Mesenchymal stem cell (in vitro differentiated cells and primary cell): ENCODE measurements at regions not wholly inside any gene's neighbourhood (a gene's known extent, or its start where the extent isn't known, plus 50 kb on each side); places are given as distances from the start of the nearest gene placed in this dataset.

Experiments
- DNase-seq: peaks from one replicate; pipeline ENCODE4 v3.0.0-alpha.2; 2013
- H2AFZ ChIP-seq: one replicate; pipeline ENCODE4 v1.6.1; 2013; ENCODE audit warnings: low read depth, mild to moderate bottlenecking, control low read depth, inconsistent platforms, low read length, moderate library complexity
- H2AK5ac ChIP-seq: 2 replicates; pipeline ENCODE4 v1.6.1; 2013; ENCODE audit warnings: low read length, moderate library complexity, mild to moderate bottlenecking, inconsistent platforms; ENCODE audit not compliant: severe bottlenecking
- H2BK120ac ChIP-seq: one replicate; pipeline ENCODE4 v1.6.1; 2013; ENCODE audit warnings: low read depth, mild to moderate bottlenecking, inconsistent platforms, low read length, moderate library complexity
- H2BK12ac ChIP-seq, 2 experiments: one replicate each; pipeline ENCODE4 v1.6.1; 2013; ENCODE audit warnings: inconsistent platforms in 2 of 2, low read length in 2 of 2, mild to moderate bottlenecking in 2 of 2, moderate library complexity in 2 of 2, control low read depth in 1 of 2
- H2BK15ac ChIP-seq: one replicate; pipeline ENCODE4 v1.6.1; 2013; ENCODE audit warnings: mild to moderate bottlenecking, low read depth, inconsistent platforms; ENCODE audit not compliant: poor library complexity, severe bottlenecking
- H2BK5ac ChIP-seq: 2 replicates; pipeline ENCODE4 v1.6.1; 2013; ENCODE audit warnings: low read depth, mild to moderate bottlenecking, low read length, control low read depth, inconsistent platforms; ENCODE audit not compliant: poor library complexity, severe bottlenecking
- H3K14ac ChIP-seq, 2 experiments: one replicate each; pipeline ENCODE4 v1.6.1; 2013; ENCODE audit warnings: inconsistent platforms in 2 of 2, low read length in 2 of 2, control low read depth in 1 of 2, mild to moderate bottlenecking in 1 of 2, moderate library complexity in 1 of 2
- H3K18ac ChIP-seq, 2 experiments: one replicate each; pipeline ENCODE4 v1.6.1; 2013; ENCODE audit warnings: inconsistent platforms in 2 of 2, low read length in 2 of 2, control low read depth in 1 of 2, low read depth in 1 of 2, mild to moderate bottlenecking in 1 of 2
- H3K23ac ChIP-seq, 2 experiments: one replicate each; pipeline ENCODE4 v1.6.1; 2013; ENCODE audit warnings: inconsistent platforms in 2 of 2, low read length in 2 of 2, mild to moderate bottlenecking in 2 of 2, moderate library complexity in 2 of 2, control low read depth in 1 of 2
- H3K27ac ChIP-seq: 2 replicates; pipeline ENCODE4 v1.5.1; 2013; ENCODE audit warnings: mild to moderate bottlenecking, moderate library complexity, low read length, control low read depth, inconsistent platforms; ENCODE audit not compliant: poor library complexity, severe bottlenecking
- H3K27me3 ChIP-seq, 2 experiments: 2 replicates each; pipeline versions ENCODE4 v1.6.1 to v1.7.0; 2013; ENCODE audit warnings: low read length in 2 of 2, mild to moderate bottlenecking in 2 of 2, moderate library complexity in 2 of 2, control low read depth in 1 of 2, inconsistent platforms in 1 of 2; ENCODE audit not compliant: control insufficient read depth in 1 of 2, insufficient read depth in 1 of 2
- H3K36me3 ChIP-seq, 2 experiments: 2 replicates each; pipeline versions ENCODE4 v1.6.1 to v1.7.0; 2013; ENCODE audit warnings: low read length in 2 of 2, control low read depth in 1 of 2, inconsistent platforms in 1 of 2, low read depth in 1 of 2, mild to moderate bottlenecking in 1 of 2; ENCODE audit not compliant: insufficient read depth in 2 of 2, control insufficient read depth in 1 of 2
- H3K4ac ChIP-seq, 2 experiments: one replicate each; pipeline ENCODE4 v1.6.1; 2013; ENCODE audit warnings: inconsistent platforms in 2 of 2, low read length in 2 of 2, mild to moderate bottlenecking in 2 of 2, moderate library complexity in 2 of 2, control low read depth in 1 of 2, low read depth in 1 of 2
- H3K4me1 ChIP-seq: 2 replicates; pipeline ENCODE4 v1.6.1; 2013; ENCODE audit warnings: low read depth, low read length, control low read depth; ENCODE audit not compliant: control insufficient read depth, insufficient read depth
- H3K4me2 ChIP-seq: 2 replicates; pipeline ENCODE4 v1.6.1; 2013; ENCODE audit warnings: low read length, mild to moderate bottlenecking, inconsistent platforms; ENCODE audit not compliant: poor library complexity, severe bottlenecking
- H3K4me3 ChIP-seq, 2 experiments: 2 replicates each; pipeline versions ENCODE4 v1.5.1 to v1.7.0; 2013; ENCODE audit warnings: low read length in 2 of 2, mild to moderate bottlenecking in 2 of 2, control low read depth in 1 of 2, low read depth in 1 of 2; ENCODE audit not compliant: insufficient read depth in 1 of 2
- H3K79me1 ChIP-seq: replicated peaks from 2 replicates; pipeline ENCODE4 v1.6.1; 2013; ENCODE audit warnings: mild to moderate bottlenecking, control low read depth, low read length, inconsistent platforms; ENCODE audit not compliant: poor library complexity, severe bottlenecking
- H3K9ac ChIP-seq: 2 replicates; pipeline ENCODE4 v1.7.0; 2013; ENCODE audit warnings: mild to moderate bottlenecking, low read length, moderate library complexity
- H3K9me3 ChIP-seq: 2 replicates; pipeline ENCODE4 v1.7.0; 2013; ENCODE audit warnings: mild to moderate bottlenecking, low read length; ENCODE audit not compliant: control insufficient read depth
- H4K8ac ChIP-seq: one replicate; pipeline ENCODE4 v1.6.1; 2013; ENCODE audit warnings: inconsistent platforms, mild to moderate bottlenecking, low read length, moderate library complexity
- H4K91ac ChIP-seq: one replicate; pipeline ENCODE4 v1.6.1; 2013; ENCODE audit warnings: mild to moderate bottlenecking, low read length, inconsistent platforms
- WGBS: methylation state at CpG from one replicate; pipeline ENCODE4 v1.1.7; 2013; ENCODE audit warnings: mixed read lengths; 5-methylcytosine and 5-hydroxymethylcytosine counted together

DNA sequence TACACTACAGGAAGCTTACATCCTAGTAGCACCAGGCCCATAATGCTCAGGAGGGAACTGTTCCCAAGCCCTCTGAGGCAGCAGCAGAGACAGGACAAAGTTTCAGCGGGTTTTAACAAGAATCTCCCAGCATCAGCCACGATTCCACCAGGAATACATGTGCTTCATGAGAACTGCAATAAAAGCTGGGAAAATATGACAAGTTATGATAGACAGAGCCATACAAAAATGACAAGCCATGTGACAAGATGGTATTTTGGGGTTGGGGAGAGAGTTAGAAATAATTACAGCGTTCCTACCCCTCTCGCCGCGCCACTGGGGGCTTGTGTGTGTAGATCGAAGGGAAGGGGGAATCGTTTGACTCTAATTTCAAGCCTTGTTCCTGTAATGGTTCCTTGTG, 112.7 kb upstream of the CTBP2 start:
- Histone ChIP-seq H3K27ac (no peak overlapping the region), H3K36me3 (no peaks in the 10 kb centered on the region), H2AK5ac (no peak overlapping the region), H3K9ac (no peak overlapping the region), H2AFZ (no peak overlapping the region), H3K4ac (no peak overlapping the region), H3K79me1 (no peaks in the 10 kb centered on the region), H2BK120ac (no peak overlapping the region), H3K14ac (no peak overlapping the region), H3K4me3 (no peak overlapping the region), H3K4me1 (no peaks in the 10 kb centered on the region), H2BK12ac (no peak overlapping the region), H3K18ac (no peak overlapping the region), H4K91ac (no peak overlapping the region), H3K9me3 (peaks cover 9% of the 10 kb centered on the region), H2BK5ac (no peak overlapping the region), H2BK15ac (no peak overlapping the region), H4K8ac (no peak overlapping the region), H3K23ac (no peak overlapping the region), H3K4me2 (no peak overlapping the region), H3K27me3 (peaks cover 9 to 24% of the 10 kb centered on the region in 2 experiments)
- no peak for DNase-seq
- 86% methylated on average over 7 of the region's 8 CpGs for WGBS

DNA sequence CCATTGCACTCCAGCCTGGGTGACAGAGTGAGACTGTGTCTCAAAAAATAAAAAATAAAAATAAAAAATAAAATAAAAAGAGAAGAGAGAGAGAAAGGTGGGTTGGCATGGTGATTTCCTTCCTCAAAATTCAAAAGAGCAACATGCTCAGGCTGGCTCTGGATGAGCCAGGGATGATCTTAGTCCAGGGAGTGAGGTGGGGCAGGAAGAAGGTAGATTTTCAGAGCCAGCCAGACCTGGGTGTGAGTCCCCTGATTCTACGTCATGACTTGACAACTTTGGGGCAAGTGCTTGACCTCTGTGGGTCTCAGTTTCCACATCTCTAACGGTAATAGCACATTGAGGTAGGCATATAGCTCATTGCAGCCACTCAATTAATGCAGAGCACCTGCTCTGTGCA, 109.4 kb upstream of the CTBP2 start:
- H2AFZ ChIP-seq = no peak overlapping the region
- no peak overlapping the region for H3K27ac ChIP-seq
- no peak overlapping the region for H4K8ac ChIP-seq
- no peak overlapping the region for H3K4me2 ChIP-seq
- no peak overlapping the region for H4K91ac ChIP-seq
- 88% methylated on average over 2 of the region's 2 CpGs for WGBS
- H3K18ac ChIP-seq = no peak overlapping the region
- DNase-seq = no peak
- no peak overlapping the region for H2BK120ac ChIP-seq
- no peak overlapping the region for H2AK5ac ChIP-seq
- no peaks in the 10 kb centered on the region for H3K36me3 ChIP-seq
- no peak overlapping the region for H3K14ac ChIP-seq
- H3K4me1 ChIP-seq = peaks cover 2% of the 10 kb centered on the region
- no peak overlapping the region for H3K9ac ChIP-seq
- H3K9me3 ChIP-seq = peaks cover 3% of the 10 kb centered on the region
- H3K23ac ChIP-seq = no peak overlapping the region
- no peaks in the 10 kb centered on the region for H3K79me1 ChIP-seq
- H3K4me3 ChIP-seq = no peak overlapping the region
- H2BK5ac ChIP-seq = no peak overlapping the region
- H2BK15ac ChIP-seq = no peak overlapping the region
- H2BK12ac ChIP-seq = no peak overlapping the region
- peaks cover 9 to 29% of the 10 kb centered on the region in 2 experiments for H3K27me3 ChIP-seq
- no peak overlapping the region for H3K4ac ChIP-seq

DNA sequence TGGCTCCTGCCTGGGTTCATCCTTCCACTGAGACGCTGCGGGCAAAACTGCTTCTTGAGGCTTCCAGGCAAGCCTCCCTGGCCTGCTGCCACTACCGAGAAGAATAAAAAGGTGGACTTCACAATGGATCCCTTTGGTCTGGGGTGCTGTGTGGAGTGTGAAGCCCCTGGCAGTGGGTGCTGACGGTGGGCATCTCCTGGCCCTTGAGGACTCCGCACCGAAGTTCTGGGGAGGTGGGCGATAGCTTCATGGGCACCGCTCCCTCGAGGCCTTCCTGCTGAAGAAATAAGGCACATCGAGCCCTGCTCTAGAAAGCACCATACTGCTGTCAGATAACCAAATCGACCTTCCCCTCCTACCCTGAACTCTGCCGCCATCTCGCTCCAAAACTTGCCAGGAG, 106.6 kb upstream of the CTBP2 start:
- H3K9me3 ChIP-seq = peaks cover 3% of the 10 kb centered on the region
- no peak overlapping the region for H3K14ac ChIP-seq

DNA sequence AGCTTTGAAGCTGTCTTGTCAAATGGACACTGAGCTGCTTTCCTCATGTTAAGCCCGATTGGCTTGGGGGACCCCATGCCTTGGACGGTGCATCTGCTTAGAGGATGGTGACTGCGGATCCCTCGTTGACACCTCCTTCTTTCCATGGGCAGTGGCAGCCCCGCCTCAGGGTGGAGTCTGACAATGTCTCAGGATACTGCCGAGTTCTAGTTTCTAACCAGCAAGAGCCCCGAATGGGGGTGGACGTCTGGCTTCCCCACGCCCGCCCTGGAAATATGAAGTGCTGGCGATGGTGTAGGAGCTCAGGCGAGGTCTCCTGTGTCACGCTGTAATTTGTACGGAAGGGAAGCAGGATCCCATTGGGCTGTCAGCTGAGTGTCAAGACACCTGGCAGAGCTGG, 106.2 kb upstream of the CTBP2 start:
- peaks cover 9 to 23% of the 10 kb centered on the region in 2 experiments for H3K27me3 ChIP-seq
- H3K14ac ChIP-seq = no peak overlapping the region
- no peaks in the 10 kb centered on the region for H3K36me3 ChIP-seq
- H3K9me3 ChIP-seq = peaks cover 3% of the 10 kb centered on the region
- no peak overlapping the region for H4K8ac ChIP-seq
- H3K4me3 ChIP-seq = no peak overlapping the region
- H2BK15ac ChIP-seq = no peak overlapping the region
- no peak overlapping the region for H3K23ac ChIP-seq
- no peak overlapping the region for H2BK5ac ChIP-seq
- no peak overlapping the region for H3K27ac ChIP-seq
- no peak for DNase-seq
- no peak overlapping the region for H3K9ac ChIP-seq
- no peak overlapping the region for H3K4ac ChIP-seq
- H3K4me2 ChIP-seq = no peak overlapping the region
- no peak overlapping the region for H2BK12ac ChIP-seq
- no peak overlapping the region for H2AK5ac ChIP-seq
- H3K79me1 ChIP-seq = no peaks in the 10 kb centered on the region
- no peak overlapping the region for H2BK120ac ChIP-seq
- no peak overlapping the region for H4K91ac ChIP-seq
- peaks cover 3% of the 10 kb centered on the region for H3K4me1 ChIP-seq
- 86% methylated on average over 14 of the region's 14 CpGs for WGBS
- H2AFZ ChIP-seq = no peak overlapping the region
- H3K18ac ChIP-seq = no peak overlapping the region

More for the DNA sequence above, 106.6 kb upstream of the CTBP2 start:
- Histone ChIP-seq H3K23ac (no peak overlapping the region), H2BK120ac (no peak overlapping the region), H2AK5ac (no peak overlapping the region), H4K91ac (no peak overlapping the region), H2BK12ac (no peak overlapping the region), H3K4me1 (peaks cover 3% of the 10 kb centered on the region), H3K4me2 (no peak overlapping the region), H3K4me3 (no peak overlapping the region), H4K8ac (no peak overlapping the region), H3K79me1 (no peaks in the 10 kb centered on the region), H3K36me3 (no peaks in the 10 kb centered on the region), H3K27me3 (peaks cover 9 to 26% of the 10 kb centered on the region in 2 experiments), H3K18ac (no peak overlapping the region), H2BK15ac (no peak overlapping the region), H3K27ac (no peak overlapping the region), H2BK5ac (no peak overlapping the region), H3K9ac (no peak overlapping the region), H3K4ac (no peak overlapping the region), H2AFZ (no peak overlapping the region)
- DNase-seq = no peak
- 74% methylated on average over 13 of the region's 13 CpGs for WGBS
